ENCODE measurements at regions not wholly inside any gene's neighbourhood (a gene's known extent, or its start where the extent isn't known, plus 50 kb on each side); places are given as distances from the start of the nearest gene placed in this dataset.

- DNase-seq (ENCODE audit: low read depth), result no peak
Measured at GRCh38 chr6:105991561-105992314, 94.4 kb upstream of the PRDM1 start.

GRCh38 chr6:105990151-105990550 is 96.0 kb upstream of the PRDM1 start:
- no peak for DNase-seq (ENCODE audit: low read depth)

GRCh38 chr6:105988812-105989577 is 97.1 kb upstream of the PRDM1 start:
- DNase-seq (ENCODE audit: low read depth), result no peak

GRCh38 chr6:105988321-105988720 is 97.8 kb upstream of the PRDM1 start:
- DNase-seq (ENCODE audit: low read depth), result no peak

GRCh38 chr6:105987516-105987915 is 98.6 kb upstream of the PRDM1 start:
- no peak for DNase-seq (ENCODE audit: low read depth)

- DNase-seq (ENCODE audit: low read depth), result no peak
Measured at GRCh38 chr6:105986998-105987397, 99.1 kb upstream of the PRDM1 start.

GRCh38 chr6:105985816-105986632 is 100.1 kb upstream of the PRDM1 start:
- DNase-seq (ENCODE audit: low read depth), result no peak

GRCh38 chr6:105985098-105985815 is 100.9 kb upstream of the PRDM1 start:
- no peak for DNase-seq (ENCODE audit: low read depth)

- no peak for DNase-seq (ENCODE audit: low read depth)
Measured at GRCh38 chr6:105983763-105984162, 102.4 kb upstream of the PRDM1 start.

GRCh38 chr6:105982761-105983540 is 103.2 kb upstream of the PRDM1 start:
- DNase-seq (ENCODE audit: low read depth), result no peak

- no peak for DNase-seq (ENCODE audit: low read depth)
Measured at GRCh38 chr6:105981888-105982358, 104.2 kb upstream of the PRDM1 start.

- DNase-seq (ENCODE audit: low read depth), result peak; percentile 15
Measured at GRCh38 chr6:105981002-105981887, 104.9 kb upstream of the PRDM1 start.

GRCh38 chr6:105978974-105979373 is 107.2 kb upstream of the PRDM1 start:
- DNase-seq (ENCODE audit: low read depth), result no peak

- no peak for DNase-seq (ENCODE audit: low read depth)
Measured at GRCh38 chr6:105977934-105978504, 108.1 kb upstream of the PRDM1 start.

GRCh38 chr6:105974986-105975385 is 111.2 kb upstream of the PRDM1 start:
- no peak for DNase-seq (ENCODE audit: low read depth)

- no peak for DNase-seq (ENCODE audit: low read depth)
Measured at GRCh38 chr6:105972440-105972839, 113.7 kb upstream of the PRDM1 start.

GRCh38 chr6:105968603-105969333 is 117.4 kb upstream of the PRDM1 start:
- no peak for DNase-seq (ENCODE audit: low read depth)

- DNase-seq (ENCODE audit: low read depth), result no peak
Measured at GRCh38 chr6:105967917-105968602, 118.1 kb upstream of the PRDM1 start.
